ENCODE measurements at regions not wholly inside any gene's neighbourhood (a gene's known extent, or its start where the extent isn't known, plus 50 kb on each side); places are given as distances from the start of the nearest gene placed in this dataset.

GRCh38 chr13:62171697-62172096 is 756.0 kb upstream of the PCDH20 start:
- Histone ChIP-seq H3K14ac (ENCODE audit: low read length) (no peak overlapping the region), H2AK5ac (ENCODE audit: low read length) (no peak overlapping the region), H3K23ac (ENCODE audit: low read length) (no peak overlapping the region), H4K91ac (ENCODE audit: low read depth, low read length) (no peak overlapping the region), H3K9me3 (ENCODE audit: insufficient read depth, low read depth, low read length) (no peaks in the 10 kb centered on the region), H3K9ac (ENCODE audit: low read length) (no peak overlapping the region), H3K27ac (ENCODE audit: low read depth, low read length) (no peak overlapping the region), H2BK12ac (ENCODE audit: low read length) (no peak overlapping the region), H3K4me2 (ENCODE audit: low read length) (no peak overlapping the region), H3K4ac (ENCODE audit: low read depth, low read length) (no peak overlapping the region), H4K8ac (ENCODE audit: low read depth, low read length) (no peak overlapping the region), H3K79me2 (ENCODE audit: control insufficient read depth, insufficient read depth, low read length, poor library complexity) (no peaks in the 10 kb centered on the region), H3K79me1 (ENCODE audit: low read length) (no peaks in the 10 kb centered on the region), H2BK120ac (ENCODE audit: insufficient read depth, low read length, poor library complexity) (no peak overlapping the region), H3K27me3 (ENCODE audit: insufficient read depth, low read length) (no peaks in the 10 kb centered on the region), H2BK5ac (ENCODE audit: low read depth, low read length, poor library complexity) (no peak overlapping the region), H3K4me3 (ENCODE audit: low read depth, low read length) (no peak overlapping the region), H3K4me1 (ENCODE audit: control insufficient read depth in 1 of 2, insufficient read depth in 2 of 2, low read length in 2 of 2) (peaks cover 0 to 2% of the 10 kb centered on the region in 2 experiments), H4K12ac (ENCODE audit: low read depth, low read length) (no peak overlapping the region), H3K36me3 (ENCODE audit: control insufficient read depth in 1 of 2, insufficient read depth in 2 of 2, low read length in 2 of 2) (no peaks in the 10 kb centered on the region), H2AFZ (ENCODE audit: insufficient read depth, low read length, poor library complexity) (no peak overlapping the region), H3K18ac (ENCODE audit: low read length) (no peak overlapping the region)
- no CpG with 5 or more reads among the region's 2 CpGs for WGBS (ENCODE audit: extremely low coverage, insufficient coverage, insufficient read length)
- DNase-seq, result peak in 1 of 2 donors; percentile 35

GRCh38 chr13:62168891-62169290 is 753.2 kb upstream of the PCDH20 start:
- H3K9ac ChIP-seq (ENCODE audit: low read length), result no peak overlapping the region
- no peak overlapping the region for H4K8ac ChIP-seq (ENCODE audit: low read depth, low read length)
- no peak overlapping the region for H3K27ac ChIP-seq (ENCODE audit: low read depth, low read length)
- no peaks in the 10 kb centered on the region for H3K79me2 ChIP-seq (ENCODE audit: control insufficient read depth, insufficient read depth, low read length, poor library complexity)
- no peak overlapping the region for H2BK12ac ChIP-seq (ENCODE audit: low read length)
- H3K14ac ChIP-seq (ENCODE audit: low read length), result no peak overlapping the region
- DNase-seq, result no peak
- H2AFZ ChIP-seq (ENCODE audit: insufficient read depth, low read length, poor library complexity), result no peak overlapping the region
- H2BK120ac ChIP-seq (ENCODE audit: insufficient read depth, low read length, poor library complexity), result no peak overlapping the region
- no peaks in the 10 kb centered on the region for H3K9me3 ChIP-seq (ENCODE audit: insufficient read depth, low read depth, low read length)
- no peak overlapping the region for H4K12ac ChIP-seq (ENCODE audit: low read depth, low read length)
- no peak overlapping the region for H3K4me2 ChIP-seq (ENCODE audit: low read length)
- H3K23ac ChIP-seq (ENCODE audit: low read length), result no peak overlapping the region
- no peak overlapping the region for H2AK5ac ChIP-seq (ENCODE audit: low read length)
- no peaks in the 10 kb centered on the region for H3K79me1 ChIP-seq (ENCODE audit: low read length)
- no CpG with 5 or more reads among the region's 13 CpGs for WGBS (ENCODE audit: extremely low coverage, insufficient coverage, insufficient read length)
- H3K4ac ChIP-seq (ENCODE audit: low read depth, low read length), result no peak overlapping the region
- peaks cover 0 to 2% of the 10 kb centered on the region in 2 experiments for H3K4me1 ChIP-seq (ENCODE audit: control insufficient read depth in 1 of 2, insufficient read depth in 2 of 2, low read length in 2 of 2)
- no peak overlapping the region for H2BK5ac ChIP-seq (ENCODE audit: low read depth, low read length, poor library complexity)
- no peak overlapping the region for H4K91ac ChIP-seq (ENCODE audit: low read depth, low read length)
- H3K4me3 ChIP-seq (ENCODE audit: low read depth, low read length), result no peak overlapping the region
- H3K18ac ChIP-seq (ENCODE audit: low read length), result no peak overlapping the region
- H3K36me3 ChIP-seq (ENCODE audit: control insufficient read depth in 1 of 2, insufficient read depth in 2 of 2, low read length in 2 of 2), result no peaks in the 10 kb centered on the region
- H3K27me3 ChIP-seq (ENCODE audit: insufficient read depth, low read length), result no peaks in the 10 kb centered on the region

- DNase-seq, result no peak
- no peak overlapping the region for H3K23ac ChIP-seq (ENCODE audit: low read length)
- H3K27ac ChIP-seq (ENCODE audit: low read depth, low read length), result no peak overlapping the region
- H3K27me3 ChIP-seq (ENCODE audit: insufficient read depth, low read length), result no peaks in the 10 kb centered on the region
- no peaks in the 10 kb centered on the region for H3K36me3 ChIP-seq (ENCODE audit: control insufficient read depth in 1 of 2, insufficient read depth in 2 of 2, low read length in 2 of 2)
- no peak overlapping the region for H3K4me2 ChIP-seq (ENCODE audit: low read length)
- H3K79me2 ChIP-seq (ENCODE audit: control insufficient read depth, insufficient read depth, low read length, poor library complexity), result no peaks in the 10 kb centered on the region
- no peaks in the 10 kb centered on the region for H3K9me3 ChIP-seq (ENCODE audit: insufficient read depth, low read depth, low read length)
- H4K8ac ChIP-seq (ENCODE audit: low read depth, low read length), result no peak overlapping the region
- H3K4ac ChIP-seq (ENCODE audit: low read depth, low read length), result no peak overlapping the region
- no peak overlapping the region for H2BK120ac ChIP-seq (ENCODE audit: insufficient read depth, low read length, poor library complexity)
- H3K4me1 ChIP-seq (ENCODE audit: control insufficient read depth in 1 of 2, insufficient read depth in 2 of 2, low read length in 2 of 2), result peaks cover 0 to 2% of the 10 kb centered on the region in 2 experiments
- no peak overlapping the region for H4K12ac ChIP-seq (ENCODE audit: low read depth, low read length)
- H2AK5ac ChIP-seq (ENCODE audit: low read length), result no peak overlapping the region
- H4K91ac ChIP-seq (ENCODE audit: low read depth, low read length), result no peak overlapping the region
- no CpG with 5 or more reads among the region's 12 CpGs for WGBS (ENCODE audit: extremely low coverage, insufficient coverage, insufficient read length)
- H2BK12ac ChIP-seq (ENCODE audit: low read length), result no peak overlapping the region
- H3K79me1 ChIP-seq (ENCODE audit: low read length), result no peaks in the 10 kb centered on the region
- H2BK5ac ChIP-seq (ENCODE audit: low read depth, low read length, poor library complexity), result no peak overlapping the region
- no peak overlapping the region for H3K14ac ChIP-seq (ENCODE audit: low read length)
- no peak overlapping the region for H3K18ac ChIP-seq (ENCODE audit: low read length)
- no peak overlapping the region for H3K9ac ChIP-seq (ENCODE audit: low read length)
- no peak overlapping the region for H2AFZ ChIP-seq (ENCODE audit: insufficient read depth, low read length, poor library complexity)
- H3K4me3 ChIP-seq (ENCODE audit: low read depth, low read length), result no peak overlapping the region
Observed at GRCh38 chr13:62167650-62168172, 752.1 kb upstream of the PCDH20 start.

GRCh38 chr13:62162860-62163259 is 747.2 kb upstream of the PCDH20 start:
- Histone ChIP-seq H3K9ac (ENCODE audit: low read length) (no peak overlapping the region), H3K18ac (ENCODE audit: low read length) (no peak overlapping the region), H3K36me3 (ENCODE audit: control insufficient read depth in 1 of 2, insufficient read depth in 2 of 2, low read length in 2 of 2) (no peaks in the 10 kb centered on the region), H3K4ac (ENCODE audit: low read depth, low read length) (no peak overlapping the region), H4K8ac (ENCODE audit: low read depth, low read length) (no peak overlapping the region), H3K23ac (ENCODE audit: low read length) (no peak overlapping the region), H4K91ac (ENCODE audit: low read depth, low read length) (no peak overlapping the region), H3K4me3 (ENCODE audit: low read depth, low read length) (no peak overlapping the region), H3K27ac (ENCODE audit: low read depth, low read length) (no peak overlapping the region), H3K4me2 (ENCODE audit: low read length) (no peak overlapping the region), H3K79me2 (ENCODE audit: control insufficient read depth, insufficient read depth, low read length, poor library complexity) (no peaks in the 10 kb centered on the region), H3K9me3 (ENCODE audit: insufficient read depth, low read depth, low read length) (no peaks in the 10 kb centered on the region), H3K27me3 (ENCODE audit: insufficient read depth, low read length) (no peaks in the 10 kb centered on the region), H4K12ac (ENCODE audit: low read depth, low read length) (no peak overlapping the region), H2BK12ac (ENCODE audit: low read length) (no peak overlapping the region), H2BK5ac (ENCODE audit: low read depth, low read length, poor library complexity) (no peak overlapping the region), H2AFZ (ENCODE audit: insufficient read depth, low read length, poor library complexity) (no peak overlapping the region), H3K14ac (ENCODE audit: low read length) (no peak overlapping the region), H2AK5ac (ENCODE audit: low read length) (no peak overlapping the region), H3K79me1 (ENCODE audit: low read length) (no peaks in the 10 kb centered on the region), H3K4me1 (ENCODE audit: control insufficient read depth in 1 of 2, insufficient read depth in 2 of 2, low read length in 2 of 2) (no peaks in the 10 kb centered on the region), H2BK120ac (ENCODE audit: insufficient read depth, low read length, poor library complexity) (no peak overlapping the region)
- no peak for DNase-seq
- WGBS (ENCODE audit: extremely low coverage, insufficient coverage, insufficient read length), result no CpG with 5 or more reads among the region's 2 CpGs
